ENCODE measurements at regions not wholly inside any gene's neighbourhood (a gene's known extent, or its start where the extent isn't known, plus 50 kb on each side); places are given as distances from the start of the nearest gene placed in this dataset.

- no peaks in the 10 kb centered on the region for H3K4me1 ChIP-seq (ENCODE audit: insufficient read depth, low read length)
- no peak overlapping the region for H3K4me3 ChIP-seq (ENCODE audit: low read length)
- no peak overlapping the region for H3K4me3 Mint-ChIP-seq
- H3K27ac Mint-ChIP-seq, result no peak overlapping the region
- H3K36me3 ChIP-seq (ENCODE audit: insufficient read depth, low read length), result no peaks in the 10 kb centered on the region
- DNase-seq, result no peak
- H3K9me3 ChIP-seq (ENCODE audit: low read length), result no peaks in the 10 kb centered on the region
- ChIA-PET CTCF (no interaction called here), POLR2A (no interaction called here)
- peaks cover 8 to 29% of the 10 kb centered on the region in 2 donors for H3K27me3 Mint-ChIP-seq
- H3K4me1 Mint-ChIP-seq, result no peaks in the 10 kb centered on the region
- no peak overlapping the region for H3K27ac ChIP-seq (ENCODE audit: low read depth, low read length)
- H3K9me3 Mint-ChIP-seq, result no peaks in the 10 kb centered on the region
- no peaks in the 10 kb centered on the region for H3K27me3 ChIP-seq (ENCODE audit: insufficient read depth, low read length, poor library complexity, severe bottlenecking)
- no peaks in the 10 kb centered on the region for H3K36me3 Mint-ChIP-seq
Observed at GRCh38 chr1:4213366-4213973, 313.4 kb upstream of the C1orf174 start.

GRCh38 chr1:4214826-4215225 lies 314.8 kb upstream of the C1orf174 start:
- Histone ChIP-seq H3K4me1 (ENCODE audit: insufficient read depth, low read length) (no peaks in the 10 kb centered on the region), H3K36me3 (ENCODE audit: insufficient read depth, low read length) (no peaks in the 10 kb centered on the region), H3K9me3 (ENCODE audit: low read length) (no peaks in the 10 kb centered on the region), H3K27me3 (ENCODE audit: insufficient read depth, low read length, poor library complexity, severe bottlenecking) (no peaks in the 10 kb centered on the region), H3K27ac (ENCODE audit: low read depth, low read length) (no peak overlapping the region), H3K4me3 (ENCODE audit: low read length) (no peak overlapping the region)
- CTCF ChIA-PET, result no interaction called here
- peaks cover 8 to 21% of the 10 kb centered on the region in 2 donors for H3K27me3 Mint-ChIP-seq
- no peaks in the 10 kb centered on the region for H3K4me1 Mint-ChIP-seq
- POLR2A ChIA-PET, result no interaction called here
- no peaks in the 10 kb centered on the region for H3K36me3 Mint-ChIP-seq
- H3K27ac Mint-ChIP-seq, result no peak overlapping the region
- no peak overlapping the region for H3K4me3 Mint-ChIP-seq
- no peak for DNase-seq
- no peaks in the 10 kb centered on the region for H3K9me3 Mint-ChIP-seq

- ChIA-PET POLR2A (no interaction called here), CTCF (no interaction called here)
- Histone ChIP-seq H3K27ac (ENCODE audit: low read depth, low read length) (no peak overlapping the region), H3K4me3 (ENCODE audit: low read length) (no peak overlapping the region), H3K27me3 (ENCODE audit: insufficient read depth, low read length, poor library complexity, severe bottlenecking) (no peaks in the 10 kb centered on the region), H3K9me3 (ENCODE audit: low read length) (no peaks in the 10 kb centered on the region), H3K4me1 (ENCODE audit: insufficient read depth, low read length) (no peaks in the 10 kb centered on the region), H3K36me3 (ENCODE audit: insufficient read depth, low read length) (no peaks in the 10 kb centered on the region)
- Mint-ChIP-seq H3K36me3 (no peaks in the 10 kb centered on the region), H3K27me3 (peaks cover 12 to 21% of the 10 kb centered on the region in 2 donors), H3K4me1 (no peaks in the 10 kb centered on the region), H3K27ac (no peak overlapping the region), H3K4me3 (no peak overlapping the region), H3K9me3 (no peaks in the 10 kb centered on the region)
- DNase-seq, result no peak
Observed at GRCh38 chr1:4215391-4215790, 315.3 kb upstream of the C1orf174 start.

GRCh38 chr1:4216231-4216630 lies 316.2 kb upstream of the C1orf174 start:
- no peaks in the 10 kb centered on the region for H3K36me3 Mint-ChIP-seq

GRCh38 chr1:4218619-4219018 lies 318.5 kb upstream of the C1orf174 start:
- ChIA-PET CTCF (no interaction called here), POLR2A (no interaction called here)
- H3K27ac ChIP-seq (ENCODE audit: low read depth, low read length), result no peak overlapping the region
- Mint-ChIP-seq H3K4me1 (no peaks in the 10 kb centered on the region), H3K27ac (no peak overlapping the region), H3K9me3 (no peaks in the 10 kb centered on the region), H3K27me3 (peaks cover 15 to 21% of the 10 kb centered on the region in 2 donors), H3K4me3 (no peak overlapping the region), H3K36me3 (no peaks in the 10 kb centered on the region)
- H3K27me3 ChIP-seq (ENCODE audit: insufficient read depth, low read length, poor library complexity, severe bottlenecking), result no peaks in the 10 kb centered on the region
- no peak for DNase-seq
- H3K4me1 ChIP-seq (ENCODE audit: insufficient read depth, low read length), result no peaks in the 10 kb centered on the region
- no peak overlapping the region for H3K4me3 ChIP-seq (ENCODE audit: low read length)
- no peaks in the 10 kb centered on the region for H3K9me3 ChIP-seq (ENCODE audit: low read length)
- H3K36me3 ChIP-seq (ENCODE audit: insufficient read depth, low read length), result no peaks in the 10 kb centered on the region

More at GRCh38 chr1:4216231-4216630, 316.2 kb upstream of the C1orf174 start:
- Histone ChIP-seq H3K36me3 (ENCODE audit: insufficient read depth, low read length) (no peaks in the 10 kb centered on the region), H3K27ac (ENCODE audit: low read depth, low read length) (no peak overlapping the region), H3K4me1 (ENCODE audit: insufficient read depth, low read length) (no peaks in the 10 kb centered on the region), H3K27me3 (ENCODE audit: insufficient read depth, low read length, poor library complexity, severe bottlenecking) (no peaks in the 10 kb centered on the region), H3K4me3 (ENCODE audit: low read length) (no peak overlapping the region), H3K9me3 (ENCODE audit: low read length) (no peaks in the 10 kb centered on the region)
- ChIA-PET CTCF (no interaction called here), POLR2A (no interaction called here)
- Mint-ChIP-seq H3K9me3 (no peaks in the 10 kb centered on the region), H3K27me3 (peaks cover 15 to 21% of the 10 kb centered on the region in 2 donors), H3K27ac (no peak overlapping the region), H3K4me3 (no peak overlapping the region), H3K4me1 (no peaks in the 10 kb centered on the region)
- DNase-seq, result no peak

- Mint-ChIP-seq H3K4me1 (no peaks in the 10 kb centered on the region), H3K27ac (no peak overlapping the region), H3K36me3 (no peaks in the 10 kb centered on the region), H3K9me3 (no peaks in the 10 kb centered on the region), H3K27me3 (peaks cover 14 to 21% of the 10 kb centered on the region in 2 donors), H3K4me3 (no peak overlapping the region)
- Histone ChIP-seq H3K4me3 (ENCODE audit: low read length) (no peak overlapping the region), H3K36me3 (ENCODE audit: insufficient read depth, low read length) (no peaks in the 10 kb centered on the region), H3K4me1 (ENCODE audit: insufficient read depth, low read length) (no peaks in the 10 kb centered on the region), H3K27me3 (ENCODE audit: insufficient read depth, low read length, poor library complexity, severe bottlenecking) (no peaks in the 10 kb centered on the region), H3K27ac (ENCODE audit: low read depth, low read length) (no peak overlapping the region), H3K9me3 (ENCODE audit: low read length) (no peaks in the 10 kb centered on the region)
- DNase-seq, result no peak
- ChIA-PET POLR2A (no interaction called here), CTCF (no interaction called here)
Observed at GRCh38 chr1:4219111-4219510, 319.0 kb upstream of the C1orf174 start.

GRCh38 chr1:4219826-4220225 lies 319.8 kb upstream of the C1orf174 start:
- peaks cover 14 to 16% of the 10 kb centered on the region in 2 donors for H3K27me3 Mint-ChIP-seq
- no peaks in the 10 kb centered on the region for H3K36me3 Mint-ChIP-seq
- Histone ChIP-seq H3K4me1 (ENCODE audit: insufficient read depth, low read length) (no peaks in the 10 kb centered on the region), H3K36me3 (ENCODE audit: insufficient read depth, low read length) (no peaks in the 10 kb centered on the region), H3K27me3 (ENCODE audit: insufficient read depth, low read length, poor library complexity, severe bottlenecking) (no peaks in the 10 kb centered on the region), H3K4me3 (ENCODE audit: low read length) (no peak overlapping the region), H3K9me3 (ENCODE audit: low read length) (no peaks in the 10 kb centered on the region), H3K27ac (ENCODE audit: low read depth, low read length) (no peak overlapping the region)
- POLR2A ChIA-PET, result no interaction called here
- no peak for DNase-seq
- CTCF ChIA-PET, result no interaction called here
- H3K4me1 Mint-ChIP-seq, result no peaks in the 10 kb centered on the region
- no peaks in the 10 kb centered on the region for H3K9me3 Mint-ChIP-seq
- H3K27ac Mint-ChIP-seq, result no peak overlapping the region
- no peak overlapping the region for H3K4me3 Mint-ChIP-seq

- Mint-ChIP-seq H3K27me3 (peaks cover 14 to 16% of the 10 kb centered on the region in 2 donors), H3K4me1 (no peaks in the 10 kb centered on the region), H3K27ac (no peak overlapping the region), H3K9me3 (no peaks in the 10 kb centered on the region), H3K36me3 (no peaks in the 10 kb centered on the region), H3K4me3 (no peak overlapping the region)
- no peaks in the 10 kb centered on the region for H3K27me3 ChIP-seq (ENCODE audit: insufficient read depth, low read length, poor library complexity, severe bottlenecking)
- H3K4me3 ChIP-seq (ENCODE audit: low read length), result no peak overlapping the region
- H3K4me1 ChIP-seq (ENCODE audit: insufficient read depth, low read length), result no peaks in the 10 kb centered on the region
- no peak overlapping the region for H3K27ac ChIP-seq (ENCODE audit: low read depth, low read length)
- DNase-seq, result no peak
- ChIA-PET CTCF (no interaction called here), POLR2A (no interaction called here)
- H3K36me3 ChIP-seq (ENCODE audit: insufficient read depth, low read length), result no peaks in the 10 kb centered on the region
- no peaks in the 10 kb centered on the region for H3K9me3 ChIP-seq (ENCODE audit: low read length)
Observed at GRCh38 chr1:4220362-4220761, 320.3 kb upstream of the C1orf174 start.

- DNase-seq, result no peak
- Mint-ChIP-seq H3K4me1 (no peaks in the 10 kb centered on the region), H3K4me3 (no peak overlapping the region), H3K9me3 (peaks cover 0 to 2% (median 0%) of the 10 kb centered on the region in 5 donors), H3K27ac (no peak overlapping the region), H3K36me3 (no peaks in the 10 kb centered on the region), H3K27me3 (peaks cover 14 to 16% of the 10 kb centered on the region in 2 donors)
- Histone ChIP-seq H3K27me3 (ENCODE audit: insufficient read depth, low read length, poor library complexity, severe bottlenecking) (no peaks in the 10 kb centered on the region), H3K27ac (ENCODE audit: low read depth, low read length) (no peak overlapping the region), H3K4me1 (ENCODE audit: insufficient read depth, low read length) (no peaks in the 10 kb centered on the region), H3K4me3 (ENCODE audit: low read length) (no peak overlapping the region), H3K9me3 (ENCODE audit: low read length) (no peaks in the 10 kb centered on the region), H3K36me3 (ENCODE audit: insufficient read depth, low read length) (no peaks in the 10 kb centered on the region)
- POLR2A ChIA-PET, result no interaction called here
- CTCF ChIA-PET, result no interaction called here
Observed at GRCh38 chr1:4221107-4221506, 321.0 kb upstream of the C1orf174 start.

Data from CD8-positive, alpha-beta memory T cell (primary cell).